ENCODE measurements at regions not wholly inside any gene's neighbourhood (a gene's known extent, or its start where the extent isn't known, plus 50 kb on each side); places are given as distances from the start of the nearest gene placed in this dataset.

DNA sequence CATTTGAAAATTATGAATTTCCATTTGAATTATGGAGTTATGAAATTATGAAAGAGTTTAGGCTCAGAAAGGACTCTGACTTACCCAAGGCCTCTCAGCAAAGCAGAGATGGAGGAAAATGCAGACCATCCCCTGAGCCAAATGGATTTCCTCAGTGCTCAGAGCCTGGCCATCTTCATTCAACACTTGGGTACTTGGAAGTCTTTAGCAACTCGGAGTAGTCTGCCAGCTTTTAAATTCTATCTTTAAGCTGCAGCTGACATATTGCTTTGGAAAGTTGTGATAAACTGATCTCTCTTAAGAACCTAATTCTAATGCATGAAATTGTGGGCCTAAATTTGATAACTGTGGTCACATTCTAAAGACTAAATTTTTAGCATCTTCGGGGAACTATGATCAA is 315.4 kb downstream of the SAMD5 start:
- no peak for DNase-seq

DNA sequence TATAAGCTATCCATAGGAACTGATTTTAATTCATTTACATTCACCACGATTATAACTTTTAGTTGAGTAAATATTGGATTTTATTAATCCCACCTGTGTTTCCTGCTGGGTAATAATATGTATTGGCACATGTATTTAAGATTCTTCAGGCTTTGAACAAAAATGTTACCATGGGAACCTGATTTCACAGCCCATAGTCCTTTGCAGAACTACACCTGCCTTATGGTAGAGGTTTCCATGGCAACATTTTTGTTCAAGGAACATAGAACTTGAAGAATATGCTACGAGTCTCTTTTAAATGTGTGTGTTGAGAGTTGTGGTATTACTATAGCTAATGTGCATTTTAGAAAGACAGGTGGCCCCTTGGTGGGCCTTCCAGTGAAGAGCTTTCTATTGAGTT is 317.4 kb downstream of the SAMD5 start:
- no peak for DNase-seq

DNA sequence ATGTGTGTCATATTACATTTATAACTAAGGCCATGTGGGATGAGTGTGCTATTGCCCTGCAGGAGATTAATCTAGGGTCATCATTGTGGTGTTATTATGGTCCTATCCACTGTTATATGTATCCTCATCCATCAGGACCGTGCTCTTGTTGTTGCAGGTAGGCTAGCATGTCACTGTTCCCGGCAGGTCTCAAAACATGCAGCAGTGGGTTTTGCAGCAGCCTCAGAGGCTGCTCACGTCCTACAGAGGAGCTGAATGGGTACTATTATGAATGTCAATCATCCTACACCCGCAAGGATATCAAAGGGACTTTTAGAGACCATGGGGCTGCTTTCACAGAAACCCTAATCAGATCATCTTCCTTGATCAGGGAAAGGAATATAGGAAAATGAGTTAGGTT is 318.2 kb downstream of the SAMD5 start:
- DNase-seq, result no peak

DNA sequence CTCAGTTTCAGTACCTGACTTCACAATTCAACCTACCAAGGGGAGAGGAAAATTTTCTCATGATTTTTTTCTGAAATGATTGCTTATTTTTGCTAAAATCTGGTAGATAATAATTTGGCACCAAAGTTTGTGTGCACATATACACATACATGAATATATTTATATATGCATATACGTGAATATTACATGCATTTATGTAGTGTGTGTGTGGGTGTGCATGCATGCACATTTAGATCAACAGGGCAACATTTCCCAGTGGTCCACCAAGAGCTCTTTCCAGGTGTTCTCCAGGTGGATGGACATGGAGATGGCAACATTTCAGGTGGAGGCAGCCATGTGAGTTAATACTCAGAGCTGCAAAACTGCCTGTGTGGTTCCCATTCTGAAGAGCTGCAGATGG is 320.9 kb downstream of the SAMD5 start:
- DNase-seq, result no peak

DNA sequence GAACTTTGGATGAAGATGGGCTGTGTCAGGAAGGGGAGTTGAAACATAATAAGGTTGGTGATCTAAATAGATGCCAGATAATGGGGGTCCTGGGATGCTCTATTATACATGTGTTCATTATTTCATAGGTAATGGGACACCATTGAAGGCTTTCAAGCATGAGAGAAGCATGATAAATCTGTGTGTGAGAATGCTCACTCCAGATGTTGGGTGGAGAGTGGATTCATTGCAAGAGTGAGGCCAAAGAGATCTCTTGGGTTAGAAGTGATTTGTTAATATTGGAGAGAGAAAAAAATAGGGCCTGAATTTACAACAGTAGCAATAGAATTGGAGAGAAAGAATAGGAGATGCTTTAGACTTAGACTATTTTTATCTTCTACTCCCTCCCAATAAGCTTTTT is 321.3 kb downstream of the SAMD5 start:
- DNase-seq, result no peak

DNA sequence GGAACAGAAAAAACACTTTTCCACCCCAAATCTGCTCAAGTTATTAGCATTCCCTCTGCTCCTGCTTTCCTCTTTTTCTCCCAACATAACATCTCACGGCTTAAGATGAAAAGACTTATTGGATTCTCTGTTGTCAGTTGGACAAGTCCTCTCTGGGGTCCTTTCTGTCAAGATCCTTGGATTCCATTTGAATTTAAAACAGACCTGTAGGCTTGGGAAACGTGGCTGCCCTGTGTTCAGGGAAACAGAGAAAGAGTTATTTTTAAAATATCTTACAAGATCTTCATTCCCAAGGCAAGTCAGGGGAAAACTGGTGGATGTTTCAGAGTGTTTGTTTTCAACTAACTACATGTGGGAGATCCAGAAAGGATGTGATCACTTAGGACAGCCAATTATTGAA is 322.9 kb downstream of the SAMD5 start:
- no peak for DNase-seq

DNA sequence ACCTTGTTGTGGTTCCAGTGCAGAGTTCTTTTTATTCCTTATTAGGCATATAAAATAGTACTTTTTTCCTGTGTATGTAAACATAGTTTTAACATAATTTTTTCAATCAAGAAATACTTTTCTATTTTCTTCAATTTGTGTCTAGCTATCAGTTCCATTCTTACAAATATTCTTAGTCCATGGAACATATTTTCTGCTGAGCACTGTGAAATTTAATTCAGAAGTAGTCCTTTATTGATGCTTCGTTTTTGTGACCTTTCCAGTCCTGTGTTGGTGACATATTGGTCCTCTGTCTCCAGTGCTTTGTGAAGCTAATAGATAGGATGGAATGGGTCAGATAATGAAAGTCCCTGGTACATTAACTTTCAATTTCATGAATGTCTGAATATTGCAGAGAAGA is 325.1 kb downstream of the SAMD5 start:
- no peak for DNase-seq

DNA sequence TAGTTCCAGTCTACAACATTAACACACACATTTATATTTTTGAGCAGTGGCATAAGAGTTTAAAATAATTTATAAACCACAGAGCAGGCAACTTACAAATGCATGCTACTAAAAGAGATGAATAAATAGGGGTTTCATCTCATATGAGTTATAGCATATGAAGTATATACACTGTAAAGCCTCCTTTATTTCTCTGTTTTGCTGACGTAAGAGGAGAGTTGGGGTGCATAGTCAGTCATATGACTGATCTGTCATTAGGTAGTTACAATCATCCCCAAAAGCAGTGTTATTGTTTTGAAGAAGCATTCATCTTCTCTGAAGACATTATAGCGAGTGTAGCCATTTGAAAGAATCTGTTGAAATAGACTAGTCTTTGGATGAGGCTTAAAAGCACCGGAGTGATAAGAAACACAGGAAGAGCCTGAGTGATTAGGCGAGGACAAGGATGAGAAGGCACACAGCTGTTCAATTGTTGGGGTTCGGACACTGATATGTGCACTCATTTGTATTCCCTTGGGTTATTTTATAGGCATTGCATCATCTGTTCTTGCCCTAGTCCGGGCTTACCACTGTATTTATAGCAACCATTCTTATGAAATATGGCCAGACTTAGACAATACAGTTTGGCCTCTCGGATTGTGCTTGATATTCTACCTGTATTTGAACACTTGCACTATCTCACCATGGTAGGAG is 325.7 kb downstream of the SAMD5 start:
- no peak for DNase-seq

DNA sequence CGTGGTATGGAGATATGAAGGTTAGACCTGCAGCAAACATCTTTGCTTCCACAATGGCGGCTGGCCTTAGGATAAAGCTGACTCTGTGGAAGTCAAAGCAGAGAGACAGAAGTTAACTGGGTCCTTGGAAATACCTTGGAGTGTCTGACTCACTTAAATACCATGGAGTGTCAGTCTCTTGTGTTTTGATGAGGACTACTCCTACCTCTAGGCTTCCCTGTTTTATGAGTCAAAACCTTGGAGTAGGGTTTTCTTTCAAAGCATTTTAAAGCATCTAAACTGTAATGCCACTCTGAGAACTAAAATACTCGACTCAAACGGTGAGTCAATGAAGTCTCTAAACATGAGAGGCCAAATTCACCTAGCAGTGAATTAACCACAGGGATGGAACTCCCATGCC is 329.1 kb downstream of the SAMD5 start:
- no peak for DNase-seq

DNA sequence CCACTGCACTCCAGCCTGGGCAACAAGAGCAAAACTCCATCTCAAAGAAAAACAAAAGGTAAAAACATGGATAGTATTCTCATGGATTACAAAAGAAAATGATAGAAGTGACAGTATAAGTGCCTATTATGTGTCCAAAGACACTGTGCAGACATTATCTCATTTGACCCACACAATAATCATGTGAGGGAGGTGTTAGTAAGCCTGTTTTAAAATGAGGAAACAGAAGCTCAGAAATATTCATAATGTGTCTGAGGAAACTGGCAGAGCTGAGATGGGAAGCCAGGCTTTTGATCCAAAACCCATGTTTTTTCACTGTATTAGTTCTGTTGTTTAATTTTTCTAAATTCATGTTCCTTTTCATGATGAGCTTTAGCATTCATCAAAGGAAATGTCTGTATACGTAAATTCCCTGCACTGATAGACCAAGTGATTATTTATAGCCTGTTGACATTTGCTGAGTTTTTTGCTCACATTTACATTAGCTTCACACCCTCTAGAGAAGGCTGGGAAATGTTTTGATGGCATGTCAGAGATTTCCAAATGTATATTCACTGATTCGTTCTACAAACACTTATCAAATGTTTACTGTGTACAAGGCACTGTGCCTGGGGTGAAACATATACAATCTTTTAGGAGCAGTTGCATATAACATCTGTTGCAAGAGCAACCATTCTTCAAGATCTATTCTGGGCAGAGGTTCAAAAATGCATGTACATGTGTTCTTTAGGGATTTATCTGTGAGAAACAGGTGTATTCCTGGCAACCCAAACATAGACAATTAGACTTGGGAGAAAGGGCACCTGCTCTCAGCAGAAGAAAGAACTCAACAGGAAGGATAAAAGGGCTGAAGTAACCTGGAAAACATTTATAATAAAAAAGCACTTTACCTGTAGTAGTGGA is 331.5 kb downstream of the SAMD5 start:
- DNase-seq, result no peak

DNA sequence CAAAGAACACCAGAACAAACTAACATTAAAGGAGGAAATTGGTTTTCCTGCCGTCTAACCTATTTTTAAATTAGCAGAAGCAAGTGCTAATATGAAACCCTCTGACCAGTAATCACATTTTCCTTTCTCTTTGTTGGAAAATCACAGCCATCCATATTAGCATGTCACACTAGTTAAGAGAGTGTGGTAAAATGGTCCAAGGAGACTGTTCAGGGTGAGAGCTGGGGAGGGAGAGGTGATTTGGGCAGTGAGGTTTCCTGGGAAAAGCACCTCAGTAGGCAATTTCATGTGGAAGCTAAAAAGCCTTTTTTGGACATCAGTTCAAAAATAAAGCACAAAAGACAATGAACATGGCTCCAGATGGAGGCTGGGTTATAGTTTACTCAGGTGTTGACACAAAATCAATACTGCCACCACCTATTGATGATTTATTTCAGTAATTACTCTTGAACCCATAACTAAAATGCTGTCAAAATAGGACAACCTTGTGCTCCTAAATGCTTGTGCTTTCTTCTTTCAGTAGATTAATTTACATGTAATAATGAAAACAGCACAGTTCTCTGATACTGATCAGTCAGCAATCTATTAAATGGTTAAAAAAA is 333.2 kb downstream of the SAMD5 start:
- no peak for DNase-seq

DNA sequence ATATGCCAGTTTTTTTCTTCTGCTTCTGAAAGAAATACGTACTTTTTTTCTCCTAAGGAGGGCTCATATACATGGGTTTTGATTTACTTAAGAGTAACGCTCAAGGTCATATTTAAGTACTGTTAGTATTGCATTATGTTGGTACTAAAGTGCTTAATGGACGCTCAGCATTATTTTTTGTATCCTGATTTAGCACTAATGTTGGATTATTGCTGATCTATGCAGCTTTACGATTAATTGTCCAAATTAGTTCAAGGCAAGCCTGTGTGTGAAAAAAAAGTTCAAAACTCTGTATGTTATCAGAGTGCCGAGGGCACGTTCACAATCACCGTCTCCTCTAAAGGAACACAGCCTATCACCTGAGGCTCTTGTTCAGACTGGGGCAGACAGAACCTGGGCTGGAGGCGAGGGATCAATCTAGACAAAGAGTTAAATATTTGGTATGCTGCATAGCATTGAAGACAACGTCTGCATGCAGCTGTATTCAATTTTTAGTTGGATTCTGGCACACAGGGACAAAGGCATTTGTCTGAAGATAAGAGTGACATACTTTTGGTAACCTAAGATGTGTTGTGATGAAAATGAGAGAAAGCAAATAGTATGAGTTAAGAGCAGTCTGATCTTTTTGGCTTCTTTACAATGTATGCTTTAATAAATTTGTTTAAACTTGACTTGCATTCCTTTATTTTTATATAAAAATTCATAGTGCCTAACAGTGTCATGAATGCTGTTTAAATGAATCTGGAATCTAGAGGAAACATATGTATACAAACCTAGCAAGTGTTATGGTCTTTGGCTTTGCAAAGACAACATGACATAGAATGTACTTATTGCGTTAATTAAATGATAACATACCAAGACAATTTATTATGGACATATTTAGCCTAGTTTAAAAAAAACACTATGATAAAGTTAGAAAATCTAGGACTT is 341.2 kb downstream of the SAMD5 start:
- DNase-seq, result no peak

DNA sequence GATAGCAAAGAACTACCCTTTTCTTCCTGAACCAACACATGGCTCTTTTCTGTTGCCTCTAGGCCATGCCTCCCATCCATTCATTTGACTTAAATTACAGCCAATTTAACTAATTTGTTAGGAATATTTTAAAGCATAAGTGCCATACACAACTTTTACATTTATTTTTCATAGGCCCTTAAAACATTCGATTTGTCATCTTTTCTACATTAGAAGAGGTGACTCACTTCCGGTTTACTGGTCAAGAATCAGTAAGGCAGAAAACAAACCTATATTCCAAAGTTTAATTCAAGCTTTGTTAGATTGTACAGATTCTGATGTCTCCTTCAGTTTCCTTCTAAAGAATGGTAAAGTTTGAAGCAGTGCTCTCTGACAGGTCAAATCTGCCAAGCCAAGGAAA is 344.3 kb downstream of the SAMD5 start:
- DNase-seq, result no peak

DNA sequence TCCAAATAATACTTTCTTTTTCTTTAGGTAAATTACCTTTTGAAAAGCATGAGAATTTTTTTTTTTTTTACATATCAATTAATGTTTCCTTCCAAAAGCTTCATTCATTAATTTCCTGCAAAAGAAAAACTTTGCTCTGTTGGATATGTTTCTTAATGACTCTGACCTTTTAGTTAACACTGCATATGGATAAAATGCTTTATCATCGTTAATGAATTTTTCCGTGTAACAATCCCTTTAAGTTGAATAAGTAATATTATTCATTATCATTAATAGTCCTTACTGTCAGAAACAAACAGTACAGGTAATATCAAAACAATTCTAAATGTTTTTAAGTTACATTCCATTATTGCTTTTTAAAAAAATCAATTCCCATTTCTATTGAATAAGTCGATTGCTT is 345.1 kb downstream of the SAMD5 start:
- no peak for DNase-seq

DNA sequence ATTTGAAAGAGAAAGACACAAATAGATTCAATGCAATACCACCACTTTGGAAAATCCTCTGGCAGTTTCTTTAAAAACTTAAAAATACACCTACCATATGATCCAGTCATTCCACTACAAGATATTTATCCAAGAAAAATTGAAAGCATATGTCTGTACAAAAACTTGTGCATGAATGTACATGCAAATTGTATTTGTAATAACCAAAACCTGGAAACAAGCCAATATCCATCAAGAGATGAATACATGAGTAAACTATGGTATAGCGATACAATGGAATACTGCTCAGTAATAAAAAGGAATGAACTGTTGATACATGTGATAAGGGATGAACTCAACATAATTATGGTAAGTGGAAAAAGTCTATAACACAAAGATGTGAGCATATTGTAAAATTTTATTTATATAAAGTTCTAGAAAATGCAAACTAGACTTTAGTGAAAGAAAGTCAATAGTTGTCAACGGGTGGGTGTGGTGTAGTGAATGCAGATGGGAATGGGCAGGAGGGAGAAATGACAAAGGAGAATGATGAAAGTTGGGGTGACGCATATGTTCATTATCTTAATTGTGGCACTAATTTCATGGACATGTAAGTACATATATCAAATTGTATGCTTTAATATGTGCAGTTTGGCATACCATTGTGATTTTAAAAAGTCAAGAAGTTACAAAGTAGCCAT is 347.5 kb downstream of the SAMD5 start:
- no peak for DNase-seq

DNA sequence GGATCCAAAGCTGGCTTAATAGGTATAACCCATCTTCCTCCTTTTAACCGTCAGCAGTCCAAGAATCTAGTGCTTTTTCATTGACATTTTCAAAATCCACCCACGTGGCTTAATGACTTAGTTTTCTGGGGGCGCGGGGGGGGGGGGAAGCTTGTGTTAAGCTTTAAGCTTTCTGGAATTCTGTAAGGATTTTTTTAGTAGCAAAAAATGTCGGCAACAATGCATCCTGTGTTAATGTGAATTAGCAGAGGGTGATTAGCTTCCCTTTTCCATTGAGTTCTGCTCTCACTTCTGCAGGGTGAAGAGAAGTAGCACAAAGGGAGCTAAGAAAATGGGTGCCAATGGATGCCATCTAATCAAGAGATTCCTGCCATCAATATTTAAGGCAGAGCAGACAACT is 348.2 kb downstream of the SAMD5 start:
- no peak for DNase-seq

DNA sequence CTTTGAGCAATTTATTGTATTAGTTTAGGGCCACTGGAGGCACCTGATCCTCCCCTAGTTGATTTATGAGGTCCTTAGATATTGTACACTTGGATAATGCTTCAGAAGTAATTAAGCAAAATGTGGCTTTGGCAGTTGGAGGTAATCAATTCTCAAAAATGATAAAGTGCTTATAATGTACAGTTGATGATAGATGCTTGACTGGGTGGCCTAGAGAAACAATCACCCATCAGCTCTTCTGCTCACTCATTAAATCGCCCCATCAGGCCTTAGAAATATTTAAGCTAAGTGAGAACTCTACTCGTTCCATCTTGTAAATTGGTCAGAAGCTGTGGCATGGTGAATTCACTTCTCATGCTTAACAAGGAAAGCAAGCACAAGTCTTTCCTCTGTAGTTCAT is 349.9 kb downstream of the SAMD5 start:
- DNase-seq, result no peak

DNA sequence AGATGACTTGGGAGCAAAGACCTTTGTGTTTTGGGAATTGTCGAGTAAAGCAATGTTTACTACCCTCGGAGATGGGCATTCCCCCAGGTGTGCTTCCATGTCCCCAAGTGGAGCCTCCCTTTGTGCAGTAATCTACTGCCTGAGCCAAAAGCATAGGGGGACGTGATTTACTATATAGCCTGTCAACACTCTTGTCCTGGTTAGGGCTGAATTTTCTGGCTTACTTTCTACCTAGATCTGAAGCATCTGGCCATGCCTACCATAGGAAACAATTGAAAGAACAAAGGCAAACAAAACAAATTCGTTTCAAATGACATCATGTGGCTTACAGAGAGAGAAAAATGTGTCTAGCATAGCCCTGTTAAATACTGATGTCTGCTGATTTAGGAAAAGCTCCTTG is 350.6 kb downstream of the SAMD5 start:
- DNase-seq, result no peak

DNA sequence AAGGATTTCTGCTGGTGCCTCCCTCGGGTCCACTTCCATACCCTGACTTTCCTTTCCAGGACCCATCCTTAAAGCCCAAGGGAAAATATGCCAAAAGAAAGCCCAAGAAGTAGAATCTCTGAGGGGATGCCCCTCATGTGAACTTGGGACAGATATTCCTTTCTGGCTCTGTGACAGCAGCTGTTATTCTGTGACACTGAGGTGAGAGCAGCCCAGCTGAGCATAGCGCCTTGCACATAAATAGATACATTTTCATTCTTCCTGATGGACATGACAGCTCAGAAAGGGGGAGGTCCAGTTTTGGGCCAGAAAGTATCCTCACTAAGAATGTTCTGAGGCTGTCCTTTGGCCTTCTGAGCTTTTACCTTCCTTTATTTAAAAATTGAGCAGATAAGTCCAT is 353.2 kb downstream of the SAMD5 start:
- DNase-seq, result no peak

DNA sequence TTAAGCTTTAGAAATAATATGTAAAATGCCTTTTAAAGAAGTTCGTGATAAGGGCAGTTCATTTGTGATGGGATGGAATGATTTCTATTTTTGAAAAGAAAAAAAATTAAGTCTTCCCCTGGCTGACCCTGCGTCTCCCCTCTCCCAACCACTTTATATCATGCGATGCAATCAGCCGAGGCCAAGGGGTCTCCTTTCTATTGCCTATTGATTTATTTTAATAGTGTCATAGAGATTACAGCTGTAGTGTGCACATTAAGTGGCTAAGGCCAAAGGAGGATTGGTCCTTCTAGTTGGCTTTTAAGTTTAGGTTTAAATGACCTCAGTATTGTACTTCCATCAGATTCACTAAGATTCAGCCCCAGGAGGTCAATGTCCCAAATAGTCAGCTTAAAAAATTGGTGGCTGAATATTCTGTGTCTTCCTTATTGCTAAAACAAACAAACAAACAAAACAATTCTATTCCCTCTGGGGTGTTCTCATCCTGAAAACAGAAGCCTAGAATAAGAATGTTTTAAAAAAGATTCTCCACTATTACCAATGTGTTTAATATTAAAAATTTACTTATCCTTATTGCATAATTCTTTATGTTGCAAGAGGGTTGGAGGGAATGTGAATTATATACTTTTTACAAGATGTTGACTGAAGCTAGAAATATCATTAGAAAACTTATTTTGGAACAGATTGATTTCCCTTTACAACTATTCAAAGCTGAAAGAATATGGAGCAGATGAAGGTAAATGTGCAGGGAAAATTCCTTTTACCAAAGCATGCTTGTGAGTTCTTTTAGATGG is 359.1 kb downstream of the SAMD5 start:
- no peak for DNase-seq

DNA sequence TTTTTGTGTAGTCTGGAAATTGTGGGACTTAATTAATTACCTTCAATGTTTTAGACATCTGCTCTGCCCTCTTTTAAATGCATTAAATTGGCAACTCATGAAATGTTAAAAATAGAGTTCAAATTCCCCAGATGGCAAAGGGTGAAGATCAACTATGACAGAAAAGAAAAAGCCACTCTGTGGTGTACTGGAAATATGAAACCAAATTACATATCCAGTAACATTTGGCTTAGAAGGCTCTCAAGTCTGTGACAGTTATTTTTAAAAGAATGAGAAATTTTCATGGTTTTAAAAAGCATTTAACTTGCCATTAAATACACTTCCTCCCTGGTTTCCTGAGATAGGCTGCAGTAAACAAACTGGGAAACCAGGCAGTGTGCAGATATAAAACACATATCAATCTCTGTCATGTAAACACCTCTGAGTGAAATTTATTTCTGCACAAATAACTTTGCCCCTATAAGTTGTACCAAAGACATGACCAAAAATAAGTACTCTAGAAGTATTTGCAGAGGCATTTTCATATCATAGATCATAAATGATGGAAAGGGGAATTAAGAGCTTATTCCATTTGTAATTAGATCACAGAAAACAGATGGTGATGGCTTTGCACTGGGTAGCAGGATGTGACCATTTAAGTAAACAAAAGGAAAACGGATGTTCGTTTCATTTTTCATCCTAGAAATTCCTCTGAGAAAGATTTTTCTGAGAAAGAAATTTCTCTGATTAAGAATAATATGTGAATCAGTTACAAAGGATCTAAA is 360.1 kb downstream of the SAMD5 start:
- no peak for DNase-seq
